Vagina (tissue), 2 donors: ENCODE measurements at regions not wholly inside any gene's neighbourhood (a gene's known extent, or its start where the extent isn't known, plus 50 kb on each side); places are given as distances from the start of the nearest gene placed in this dataset.

ENCODE experiments used
- DNase-seq, 2 donors: peaks; one replicate each; pipeline ENCODE4 v3.0.0-alpha.2; 2017; ENCODE audit errors: extremely low spot score in 2 of 2
- H3K27ac ChIP-seq: fragments of 200-600 bp; sonication (generic); one replicate; pipeline ENCODE4 v1.5.1; 2019
- H3K27me3 ChIP-seq: fragments of 200-600 bp; sonication (generic); one replicate; pipeline ENCODE4 v1.5.1; 2019
- H3K36me3 ChIP-seq, 2 donors: fragments of 200-600 bp; sonication (generic); one replicate each; pipeline ENCODE4 v1.5.1; 2017 to 2019
- H3K4me1 ChIP-seq: fragments of 200-600 bp; sonication (generic); one replicate; pipeline ENCODE4 v1.5.1; 2019
- H3K4me3 ChIP-seq, 2 donors: fragments of 200-600 bp; sonication (generic); 1 replicate in 1 of 2; 2 replicates in 1 of 2; pipeline ENCODE4 v1.5.1; 2016 to 2019
- H3K9me3 ChIP-seq: fragments of 200-600 bp; sonication (generic); one replicate; pipeline ENCODE4 v1.5.1; 2019
- POLR2A ChIP-seq, 2 donors: fragments of 450-650 bp; IDR thresholded peaks; one replicate each; pipeline ENCODE4 v1.6.1; 2017; ENCODE audit warnings: antibody characterized with exemption in 2 of 2, mild to moderate bottlenecking in 2 of 2, moderate library complexity in 2 of 2
- POLR2AphosphoS5 ChIP-seq, 2 donors: sonication (generic); formaldehyde crosslinking; IDR thresholded peaks; one replicate each; pipeline ENCODE4 v1.9.0; 2017; ENCODE audit warnings: antibody characterized with exemption in 2 of 2, mild to moderate bottlenecking in 2 of 2, low read depth in 1 of 2; ENCODE audit not compliant: insufficient read depth in 1 of 2
- intact Hi-C: fragments of 100-400 bp; cut with DNase I; formaldehyde crosslinking; loops from one replicate; pipeline ENCODE4 v1.15.1; 2023
- TF ChIP-seq, protein P1 (sequence below), 3 experiments: fragments of 450-650 bp in 2 of 3; fragments of 200-600 bp in 1 of 3; sonication (generic) in 1 of 3; IDR thresholded peaks; one replicate each; pipeline ENCODE4 v1.5.1; 2017 to 2019; ENCODE audit warnings: antibody characterized with exemption in 3 of 3, mild to moderate bottlenecking in 2 of 3, moderate library complexity in 2 of 3

DNA sequence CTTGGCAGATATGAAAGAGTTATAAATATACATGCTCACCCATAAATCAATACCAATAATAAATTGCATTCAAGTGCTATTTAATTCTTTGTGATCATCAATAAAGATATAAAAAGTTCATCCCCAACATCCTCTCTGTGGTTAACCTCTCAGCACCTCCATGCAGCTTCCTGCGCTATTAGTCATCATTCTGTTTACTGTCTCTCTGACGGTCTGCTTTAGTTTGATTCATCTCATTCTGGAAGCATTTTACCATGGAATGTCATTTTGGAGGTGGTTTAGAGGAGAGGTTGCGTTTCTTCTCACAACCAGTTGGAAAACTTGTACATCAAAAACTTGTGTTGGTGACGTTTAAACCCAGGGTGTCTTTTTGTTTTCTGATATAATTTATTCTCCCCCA is 486.6 kb downstream of the BRINP1 start:
- no peak overlapping the region for H3K4me3 ChIP-seq
- H3K27ac ChIP-seq: no peak overlapping the region
- TF ChIP-seq POLR2A (IDR thresholded peaks at IDR 0.05): no peak
- TF ChIP-seq, protein P1, sequence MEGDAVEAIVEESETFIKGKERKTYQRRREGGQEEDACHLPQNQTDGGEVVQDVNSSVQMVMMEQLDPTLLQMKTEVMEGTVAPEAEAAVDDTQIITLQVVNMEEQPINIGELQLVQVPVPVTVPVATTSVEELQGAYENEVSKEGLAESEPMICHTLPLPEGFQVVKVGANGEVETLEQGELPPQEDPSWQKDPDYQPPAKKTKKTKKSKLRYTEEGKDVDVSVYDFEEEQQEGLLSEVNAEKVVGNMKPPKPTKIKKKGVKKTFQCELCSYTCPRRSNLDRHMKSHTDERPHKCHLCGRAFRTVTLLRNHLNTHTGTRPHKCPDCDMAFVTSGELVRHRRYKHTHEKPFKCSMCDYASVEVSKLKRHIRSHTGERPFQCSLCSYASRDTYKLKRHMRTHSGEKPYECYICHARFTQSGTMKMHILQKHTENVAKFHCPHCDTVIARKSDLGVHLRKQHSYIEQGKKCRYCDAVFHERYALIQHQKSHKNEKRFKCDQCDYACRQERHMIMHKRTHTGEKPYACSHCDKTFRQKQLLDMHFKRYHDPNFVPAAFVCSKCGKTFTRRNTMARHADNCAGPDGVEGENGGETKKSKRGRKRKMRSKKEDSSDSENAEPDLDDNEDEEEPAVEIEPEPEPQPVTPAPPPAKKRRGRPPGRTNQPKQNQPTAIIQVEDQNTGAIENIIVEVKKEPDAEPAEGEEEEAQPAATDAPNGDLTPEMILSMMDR (IDR thresholded peaks at IDR 0.05): no peak
- no peak for TF ChIP-seq POLR2AphosphoS5 (IDR thresholded peaks at IDR 0.05; ENCODE audit: insufficient read depth in 1 of 2, low read depth in 1 of 2)
- no peak for DNase-seq
- H3K27me3 ChIP-seq: no peaks in the 10 kb centered on the region
- intact Hi-C loops: no loop called here
- H3K4me1 ChIP-seq: no peaks in the 10 kb centered on the region
- no peaks in the 10 kb centered on the region for H3K36me3 ChIP-seq
- no peaks in the 10 kb centered on the region for H3K9me3 ChIP-seq

DNA sequence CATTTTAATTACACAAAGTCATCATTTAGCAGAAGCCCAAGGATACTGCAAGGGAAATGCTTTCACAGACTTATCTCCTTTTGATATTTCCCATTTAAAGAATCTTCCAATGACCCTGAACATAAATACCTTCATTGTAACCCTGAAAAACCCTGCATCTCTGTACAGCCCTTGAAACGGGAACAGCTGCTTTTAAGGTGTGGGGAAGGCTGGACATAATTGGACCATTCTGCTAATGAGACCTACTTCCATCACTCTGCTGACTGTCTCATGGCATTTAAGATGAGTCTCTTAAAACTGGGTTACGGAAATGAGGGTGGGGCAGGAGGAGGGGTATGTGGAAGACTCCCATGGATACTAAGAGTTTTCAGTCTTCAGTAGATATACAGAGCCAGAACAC is 485.8 kb downstream of the BRINP1 start:
- intact Hi-C loops: no loop called here
- H3K36me3 ChIP-seq: no peaks in the 10 kb centered on the region
- no peaks in the 10 kb centered on the region for H3K9me3 ChIP-seq
- no peak for DNase-seq
- no peak overlapping the region for H3K4me3 ChIP-seq
- no peaks in the 10 kb centered on the region for H3K4me1 ChIP-seq
- TF ChIP-seq POLR2A (IDR thresholded peaks at IDR 0.05) (no peak), POLR2AphosphoS5 (IDR thresholded peaks at IDR 0.05; ENCODE audit: insufficient read depth in 1 of 2, low read depth in 1 of 2) (no peak)
- TF ChIP-seq, protein P1 (IDR thresholded peaks at IDR 0.05): no peak
- no peak overlapping the region for H3K27ac ChIP-seq
- H3K27me3 ChIP-seq: no peaks in the 10 kb centered on the region

DNA sequence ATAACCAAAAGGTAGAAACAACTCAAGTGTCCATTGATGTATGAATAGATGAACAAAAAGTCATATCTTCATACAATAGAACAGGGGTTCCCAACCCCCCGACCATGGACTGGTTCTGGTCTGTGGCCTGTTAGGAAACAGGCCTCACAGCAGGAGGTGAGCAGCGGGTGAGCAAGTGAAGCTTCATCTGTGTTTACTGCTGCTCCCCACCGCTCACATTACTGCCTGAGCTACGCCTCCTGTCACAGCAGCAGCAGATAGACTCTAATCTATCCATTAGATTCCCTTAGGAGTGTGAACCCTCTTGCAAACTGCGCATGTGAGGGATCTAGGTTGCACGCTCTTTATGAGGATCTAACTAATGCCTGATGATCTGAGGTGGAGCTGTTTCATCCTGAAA is 478.0 kb downstream of the BRINP1 start:
- Histone ChIP-seq H3K27ac (no peak overlapping the region), H3K36me3 (no peaks in the 10 kb centered on the region), H3K4me3 (no peak overlapping the region), H3K27me3 (no peaks in the 10 kb centered on the region), H3K9me3 (no peaks in the 10 kb centered on the region), H3K4me1 (no peaks in the 10 kb centered on the region)
- no peak for DNase-seq
- intact Hi-C loops: no loop called here
- TF ChIP-seq, protein P1 (IDR thresholded peaks at IDR 0.05): no peak
- no peak for TF ChIP-seq POLR2A (IDR thresholded peaks at IDR 0.05)
- no peak for TF ChIP-seq POLR2AphosphoS5 (IDR thresholded peaks at IDR 0.05; ENCODE audit: insufficient read depth in 1 of 2, low read depth in 1 of 2)

DNA sequence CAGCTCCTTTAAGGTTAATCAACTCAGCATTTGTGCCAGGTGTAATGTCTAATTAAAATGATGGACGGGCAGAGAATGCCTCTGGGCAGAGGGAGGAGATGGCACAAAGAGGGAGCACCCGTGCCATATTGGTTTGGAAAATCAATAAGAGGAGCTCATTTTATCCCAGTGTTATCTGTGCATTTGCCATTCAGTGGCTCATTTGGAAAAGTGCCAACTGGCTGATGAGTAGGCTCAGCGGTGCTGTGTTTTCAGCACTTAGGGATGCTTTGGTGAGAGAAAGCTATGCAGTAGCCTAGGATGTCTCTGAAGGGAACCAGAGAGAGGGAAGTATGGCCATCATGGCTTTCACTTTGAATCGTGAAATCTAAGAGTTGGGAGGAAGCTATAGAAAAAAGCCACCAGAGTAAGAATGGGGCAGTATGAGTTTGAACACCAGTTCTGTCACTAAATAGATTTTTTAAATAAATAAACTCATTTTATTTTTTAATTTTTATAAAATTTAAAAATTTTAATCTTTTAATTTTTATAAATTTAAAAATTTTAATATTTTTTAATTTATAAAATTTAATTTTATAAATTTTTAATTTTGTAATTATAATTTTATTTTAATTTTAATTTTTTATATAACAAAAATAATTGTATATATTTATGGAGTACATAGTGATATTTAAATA is 472.8 kb downstream of the BRINP1 start:
- no peaks in the 10 kb centered on the region for H3K27me3 ChIP-seq
- H3K36me3 ChIP-seq: no peaks in the 10 kb centered on the region
- H3K27ac ChIP-seq: no peak overlapping the region
- H3K4me1 ChIP-seq: no peaks in the 10 kb centered on the region
- no peak overlapping the region for H3K4me3 ChIP-seq
- intact Hi-C loops: no loop called here
- DNase-seq: no peak
- no peaks in the 10 kb centered on the region for H3K9me3 ChIP-seq
- TF ChIP-seq POLR2AphosphoS5 (IDR thresholded peaks at IDR 0.05; ENCODE audit: insufficient read depth in 1 of 2, low read depth in 1 of 2) (no peak), POLR2A (IDR thresholded peaks at IDR 0.05) (no peak)
- TF ChIP-seq, protein P1 (IDR thresholded peaks at IDR 0.05): no peak

DNA sequence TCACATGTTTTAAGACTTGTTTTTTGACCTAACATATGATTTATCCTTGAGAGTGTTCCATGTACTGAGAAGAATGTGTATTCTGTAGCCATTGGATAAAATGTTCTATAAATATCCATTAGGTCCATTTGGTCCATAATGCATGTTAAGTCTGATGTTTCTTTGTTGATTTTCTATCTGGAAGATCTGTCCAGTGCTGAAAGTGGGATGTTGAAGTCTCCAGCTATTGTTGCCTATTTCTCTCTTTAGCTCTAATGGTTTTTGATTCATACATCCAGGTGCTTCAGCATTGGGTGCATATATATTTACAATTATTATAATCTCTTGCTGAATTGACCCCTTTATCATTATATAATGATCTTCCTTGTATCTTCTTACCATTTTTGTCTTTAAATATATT is 451.1 kb downstream of the BRINP1 start:
- no peaks in the 10 kb centered on the region for H3K36me3 ChIP-seq
- intact Hi-C loops: no loop called here
- TF ChIP-seq, protein P1 (IDR thresholded peaks at IDR 0.05): no peak
- TF ChIP-seq POLR2A (IDR thresholded peaks at IDR 0.05) (no peak), POLR2AphosphoS5 (IDR thresholded peaks at IDR 0.05; ENCODE audit: insufficient read depth in 1 of 2, low read depth in 1 of 2) (no peak)
- H3K4me3 ChIP-seq: no peak overlapping the region
- no peaks in the 10 kb centered on the region for H3K9me3 ChIP-seq
- no peak for DNase-seq
- H3K27me3 ChIP-seq: no peaks in the 10 kb centered on the region
- H3K4me1 ChIP-seq: no peaks in the 10 kb centered on the region
- H3K27ac ChIP-seq: no peak overlapping the region
